Right lobe of liver (tissue), 4 donors: ENCODE measurements at regions not wholly inside any gene's neighbourhood (a gene's known extent, or its start where the extent isn't known, plus 50 kb on each side); places are given as distances from the start of the nearest gene placed in this dataset.

Experiments used
- CTCF ChIP-seq, 4 donors: fragments of 200-600 bp in 3 of 4; fragments of 450-650 bp in 1 of 4; IDR thresholded peaks; one replicate each; pipeline versions ENCODE4 v1.5.1 to v1.8.0; 2016 to 2022; ENCODE audit warnings: antibody characterized with exemption in 4 of 4, mild to moderate bottlenecking in 2 of 4
- POLR2A ChIP-seq: fragments of 450-650 bp; IDR thresholded peaks from one replicate; pipeline ENCODE4 v1.6.1; 2017; ENCODE audit warnings: antibody characterized with exemption, mild to moderate bottlenecking
- donor health status: DM: no; HTN: no; CAD: no.
- donor health status: DM: no; HTN: no; CAD: no.
- donor health status: DM: no; HTN: yes; CAD: no.

GRCh38 chr9:71303351-71303750 is 181.9 kb upstream of the TRPM3 start:
- no peak for TF ChIP-seq CTCF (IDR thresholded peaks at IDR 0.05)
- TF ChIP-seq POLR2A = no peak
